NT2/D1 (cell line): ENCODE measurements at regions not wholly inside any gene's neighbourhood (a gene's known extent, or its start where the extent isn't known, plus 50 kb on each side); places are given as distances from the start of the nearest gene placed in this dataset.

ENCODE experiments used
- SUZ12 ChIP-seq: IDR thresholded peaks from 2 replicates; pipeline ENCODE4 v1.6.1; 2011; ENCODE audit not compliant: insufficient read length, insufficient read depth; ENCODE audit errors: extremely low read depth
- ZNF274 ChIP-seq: IDR thresholded peaks from 2 replicates; pipeline ENCODE4 v1.6.1; 2011; ENCODE audit warnings: mild to moderate bottlenecking, low read depth, low read length

DNA sequence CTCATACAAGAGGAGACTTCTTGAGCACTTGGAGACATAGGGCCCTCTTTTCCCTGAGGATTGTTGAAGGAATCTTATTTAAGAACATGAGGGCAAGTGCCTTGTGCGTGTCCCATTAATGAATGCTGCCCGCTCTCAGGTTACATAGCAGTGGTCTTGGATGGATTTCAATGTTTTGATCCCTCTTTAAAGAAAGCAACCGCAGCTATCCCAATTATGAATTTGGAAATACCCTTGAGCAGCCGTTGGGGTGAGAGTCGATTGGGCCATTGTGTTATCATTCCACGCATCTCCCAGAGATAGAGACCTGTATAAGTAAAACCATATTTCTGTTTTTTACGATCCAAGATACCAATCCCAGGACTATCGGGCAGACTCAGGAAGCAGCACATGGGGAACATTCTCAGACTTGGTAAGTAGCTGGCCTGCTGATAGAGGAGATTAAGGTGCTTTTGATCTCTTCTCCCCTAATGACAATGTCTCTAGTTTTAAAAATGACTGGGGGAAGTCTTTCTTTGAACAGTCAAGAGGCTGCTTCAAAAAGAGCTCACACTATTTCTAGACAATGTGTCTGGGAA lies 145.3 kb downstream of the MACROH2A1 start:
- TF ChIP-seq ZNF274, result no peak
- TF ChIP-seq SUZ12, result no peak
